HEK293 (cell line): ENCODE measurements at regions not wholly inside any gene's neighbourhood (a gene's known extent, or its start where the extent isn't known, plus 50 kb on each side); places are given as distances from the start of the nearest gene placed in this dataset.
A peak's percentile ranks its signal among the peaks of the same experiment; 100 is the strongest.

Experiments used
- CTCF ChIA-PET: fragments of 350-600 bp; formaldehyde crosslinking; extraction: SDS; loops from one replicate; lab custom pipeline; 2021; ENCODE audit warnings: antibody characterized with exemption; lab: Yijun Ruan, JAX
- POLR2A ChIA-PET: fragments of 300-600 bp; formaldehyde crosslinking; extraction: SDS; loops from one replicate; lab custom pipeline; 2020; ENCODE audit warnings: antibody characterized with exemption, inconsistent platforms; lab: Yijun Ruan, JAX
- H3K27ac ChIP-seq: fragments of 200-500 bp; sonication (Bioruptor generic); 2 replicates; pipeline ENCODE4 v1.5.1; 2014; ENCODE audit warnings: low read depth, low read length, control low read depth, inconsistent platforms; ENCODE audit errors: extremely low read depth
- H3K36me3 ChIP-seq, 2 experiments: fragments of 200-500 bp in 1 of 2; sonication (Bioruptor generic) in 1 of 2; 1 replicate in 1 of 2; 2 replicates in 1 of 2; pipeline ENCODE4 v1.5.1; 2014 to 2017; ENCODE audit warnings: inconsistent platforms in 2 of 2, low read length in 2 of 2; ENCODE audit not compliant: control insufficient read depth in 2 of 2, insufficient read depth in 1 of 2
- H3K4me1 ChIP-seq: fragments of 200-500 bp; sonication (Bioruptor generic); 2 replicates; pipeline ENCODE4 v1.5.1; 2014; ENCODE audit warnings: mild to moderate bottlenecking, low read length, inconsistent platforms; ENCODE audit not compliant: control insufficient read depth, insufficient read depth
- H3K4me3 ChIP-seq: 2 replicates; pipeline ENCODE4 v1.5.1; 2011; ENCODE audit warnings: low read depth, mild to moderate bottlenecking, control low read depth, low read length, moderate library complexity
- H3K9me3 ChIP-seq: fragments of 200-500 bp; sonication (Bioruptor generic); 2 replicates; pipeline ENCODE4 v1.5.1; 2014; ENCODE audit warnings: low read depth, low read length, inconsistent platforms; ENCODE audit not compliant: control insufficient read depth, insufficient read depth
- EGR2 ChIP-seq: fragments of 450-650 bp; formaldehyde crosslinking; IDR thresholded peaks from 2 replicates; pipeline ENCODE4 v1.5.1; 2016; ENCODE audit warnings: low read depth, missing biosample characterization, missing genetic modification characterization
- FEZF1 ChIP-seq: fragments of 450-650 bp; formaldehyde crosslinking; IDR thresholded peaks from 2 replicates; pipeline ENCODE4 v1.5.1; 2016; ENCODE audit warnings: missing biosample characterization, missing genetic modification characterization
- GLI2 ChIP-seq: fragments of 450-650 bp; formaldehyde crosslinking; IDR thresholded peaks from 2 replicates; pipeline ENCODE4; 2017; ENCODE audit warnings: missing biosample characterization, missing genetic modification characterization, low read depth, borderline replicate concordance
- IKZF3 ChIP-seq: fragments of 450-650 bp; IDR thresholded peaks from 2 replicates; pipeline ENCODE4 v1.5.0; 2018; ENCODE audit warnings: missing biosample characterization, mild to moderate bottlenecking, missing genetic modification characterization, moderate library complexity
- KLF10 ChIP-seq: fragments of 450-650 bp; IDR thresholded peaks from 2 replicates; pipeline ENCODE4 v1.5.1; 2018; ENCODE audit warnings: missing biosample characterization, mild to moderate bottlenecking, missing genetic modification characterization
- PRDM1 ChIP-seq: fragments of 450-650 bp; formaldehyde crosslinking; IDR thresholded peaks from 2 replicates; pipeline ENCODE4; 2016; ENCODE audit warnings: missing biosample characterization, missing genetic modification characterization
- TRIM28 ChIP-seq: IDR thresholded peaks from 2 replicates; pipeline ENCODE4 v1.6.1; 2011; ENCODE audit warnings: low read length, control low read depth, borderline replicate concordance
- ZFP3 ChIP-seq: fragments of 450-650 bp; formaldehyde crosslinking; IDR thresholded peaks from 2 replicates; pipeline ENCODE4 v1.5.1; 2016; ENCODE audit warnings: low read depth, missing biosample characterization, missing genetic modification characterization
- ZNF121 ChIP-seq: fragments of 450-650 bp; formaldehyde crosslinking; IDR thresholded peaks from 2 replicates; pipeline ENCODE4 v1.5.1; 2016; ENCODE audit warnings: missing biosample characterization, missing genetic modification characterization
- ZNF146 ChIP-seq: fragments of 450-650 bp; formaldehyde crosslinking; IDR thresholded peaks from 2 replicates; pipeline ENCODE4 v1.5.1; 2016; ENCODE audit warnings: missing biosample characterization, missing genetic modification characterization
- ZNF155 ChIP-seq: fragments of 450-650 bp; formaldehyde crosslinking; IDR thresholded peaks from 2 replicates; pipeline ENCODE4 v1.5.1; 2016; ENCODE audit warnings: missing biosample characterization, missing genetic modification characterization
- ZNF221 ChIP-seq: fragments of 450-650 bp; formaldehyde crosslinking; IDR thresholded peaks from 2 replicates; pipeline ENCODE4 v1.5.1; 2017; ENCODE audit warnings: missing biosample characterization, missing genetic modification characterization, borderline replicate concordance
- ZNF239 ChIP-seq: fragments of 450-650 bp; formaldehyde crosslinking; IDR thresholded peaks from 2 replicates; pipeline ENCODE4 v1.5.1; 2016; ENCODE audit warnings: missing biosample characterization, missing genetic modification characterization
- ZNF248 ChIP-seq: fragments of 450-650 bp; formaldehyde crosslinking; IDR thresholded peaks from 2 replicates; pipeline ENCODE4 v1.5.1; 2017; ENCODE audit warnings: missing biosample characterization, missing genetic modification characterization
- ZNF561 ChIP-seq: fragments of 450-650 bp; IDR thresholded peaks from 2 replicates; pipeline ENCODE4 v1.5.1; 2018; ENCODE audit warnings: missing biosample characterization, missing genetic modification characterization, borderline replicate concordance
- TF ChIP-seq, protein P1 (sequence below): fragments of 450-650 bp; formaldehyde crosslinking; IDR thresholded peaks from 2 replicates; pipeline ENCODE4 v1.5.1; 2016; ENCODE audit warnings: missing biosample characterization, missing genetic modification characterization
- TF ChIP-seq, protein P2 (sequence below): fragments of 450-650 bp; formaldehyde crosslinking; IDR thresholded peaks from 2 replicates; pipeline ENCODE4 v1.5.1; 2016; ENCODE audit warnings: missing biosample characterization, missing genetic modification characterization
- TF ChIP-seq, protein P3 (sequence below): fragments of 450-650 bp; formaldehyde crosslinking; IDR thresholded peaks from 2 replicates; pipeline ENCODE4 v1.5.1; 2016; ENCODE audit warnings: missing biosample characterization, missing genetic modification characterization
- TF ChIP-seq, protein P4 (sequence below): fragments of 450-650 bp; formaldehyde crosslinking; IDR thresholded peaks from 2 replicates; pipeline ENCODE4 v1.5.1; 2016; ENCODE audit warnings: missing biosample characterization, missing genetic modification characterization, borderline replicate concordance

GRCh38 chr17:33381201-33381600, 88.1 kb upstream of the ASIC2 start (continued):
- TF ChIP-seq EGR2 (tag by site-specific recombination) (no peak), KLF10 (no peak), ZFP3 (tag by site-specific recombination) (no peak), FEZF1 (tag by site-specific recombination) (no peak), PRDM1 (no peak)
- TF ChIP-seq, protein P1, sequence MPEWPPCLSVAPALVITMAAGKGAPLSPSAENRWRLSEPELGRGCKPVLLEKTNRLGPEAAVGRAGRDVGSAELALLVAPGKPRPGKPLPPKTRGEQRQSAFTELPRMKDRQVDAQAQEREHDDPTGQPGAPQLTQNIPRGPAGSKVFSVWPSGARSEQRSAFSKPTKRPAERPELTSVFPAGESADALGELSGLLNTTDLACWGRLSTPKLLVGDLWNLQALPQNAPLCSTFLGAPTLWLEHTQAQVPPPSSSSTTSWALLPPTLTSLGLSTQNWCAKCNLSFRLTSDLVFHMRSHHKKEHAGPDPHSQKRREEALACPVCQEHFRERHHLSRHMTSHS (tag by site-specific recombination) = no peak

DNA sequence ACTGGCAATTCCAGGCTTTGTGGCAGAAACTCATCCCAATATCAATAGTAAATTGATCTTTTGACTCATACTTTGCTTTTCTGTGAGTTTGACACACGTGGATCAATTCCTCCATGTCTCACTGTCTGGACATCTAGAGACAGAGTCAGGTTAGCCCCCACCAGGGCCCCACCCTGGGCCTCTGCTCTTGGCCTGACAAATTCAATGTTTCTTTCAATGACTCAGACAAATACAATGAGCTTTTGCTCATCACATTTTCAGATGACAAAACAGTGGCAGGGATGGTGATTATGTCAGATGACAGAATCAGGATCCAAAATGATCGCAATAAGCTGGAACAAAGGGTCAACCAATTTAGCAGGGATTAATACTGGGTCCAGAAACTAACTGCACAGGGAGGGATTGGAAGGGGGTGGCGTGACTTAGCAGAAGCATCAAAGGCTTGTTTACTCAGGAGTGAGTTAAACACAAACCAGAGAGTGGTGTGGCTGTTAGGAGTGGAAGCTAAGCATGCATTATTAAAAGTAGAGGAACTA, 90.5 kb upstream of the ASIC2 start:
- TF ChIP-seq ZNF155 (tag by site-specific recombination) (no peak), ZNF561 (no peak)
- ChIA-PET CTCF (no interaction called here), POLR2A (no interaction called here)
- Histone ChIP-seq H3K4me1 (no peaks in the 10 kb centered on the region), H3K36me3 (no peaks in the 10 kb centered on the region), H3K4me3 (no peak overlapping the region), H3K9me3 (no peaks in the 10 kb centered on the region), H3K27ac (no peak overlapping the region)

GRCh38 chr17:33385133-33385532, 92.0 kb upstream of the ASIC2 start:
- Histone ChIP-seq H3K36me3 (no peaks in the 10 kb centered on the region), H3K4me3 (no peak overlapping the region), H3K4me1 (no peaks in the 10 kb centered on the region), H3K9me3 (no peaks in the 10 kb centered on the region), H3K27ac (no peak overlapping the region)
- ChIA-PET CTCF (interaction anchor here (0.7 to 1.6 kb wide), 2 partner anchors 336 to 976 kb away, joined by 3 to 6 read pairs; no protein-coding TSS in a partner anchor), POLR2A (no interaction called here)
- TF ChIP-seq ZNF221 (tag by site-specific recombination) = no peak
- TF ChIP-seq, protein P2, sequence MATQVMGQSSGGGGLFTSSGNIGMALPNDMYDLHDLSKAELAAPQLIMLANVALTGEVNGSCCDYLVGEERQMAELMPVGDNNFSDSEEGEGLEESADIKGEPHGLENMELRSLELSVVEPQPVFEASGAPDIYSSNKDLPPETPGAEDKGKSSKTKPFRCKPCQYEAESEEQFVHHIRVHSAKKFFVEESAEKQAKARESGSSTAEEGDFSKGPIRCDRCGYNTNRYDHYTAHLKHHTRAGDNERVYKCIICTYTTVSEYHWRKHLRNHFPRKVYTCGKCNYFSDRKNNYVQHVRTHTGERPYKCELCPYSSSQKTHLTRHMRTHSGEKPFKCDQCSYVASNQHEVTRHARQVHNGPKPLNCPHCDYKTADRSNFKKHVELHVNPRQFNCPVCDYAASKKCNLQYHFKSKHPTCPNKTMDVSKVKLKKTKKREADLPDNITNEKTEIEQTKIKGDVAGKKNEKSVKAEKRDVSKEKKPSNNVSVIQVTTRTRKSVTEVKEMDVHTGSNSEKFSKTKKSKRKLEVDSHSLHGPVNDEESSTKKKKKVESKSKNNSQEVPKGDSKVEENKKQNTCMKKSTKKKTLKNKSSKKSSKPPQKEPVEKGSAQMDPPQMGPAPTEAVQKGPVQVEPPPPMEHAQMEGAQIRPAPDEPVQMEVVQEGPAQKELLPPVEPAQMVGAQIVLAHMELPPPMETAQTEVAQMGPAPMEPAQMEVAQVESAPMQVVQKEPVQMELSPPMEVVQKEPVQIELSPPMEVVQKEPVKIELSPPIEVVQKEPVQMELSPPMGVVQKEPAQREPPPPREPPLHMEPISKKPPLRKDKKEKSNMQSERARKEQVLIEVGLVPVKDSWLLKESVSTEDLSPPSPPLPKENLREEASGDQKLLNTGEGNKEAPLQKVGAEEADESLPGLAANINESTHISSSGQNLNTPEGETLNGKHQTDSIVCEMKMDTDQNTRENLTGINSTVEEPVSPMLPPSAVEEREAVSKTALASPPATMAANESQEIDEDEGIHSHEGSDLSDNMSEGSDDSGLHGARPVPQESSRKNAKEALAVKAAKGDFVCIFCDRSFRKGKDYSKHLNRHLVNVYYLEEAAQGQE (tag by site-specific recombination) = peak; percentile 58; the same call in 1 of the 2 replicates

- H3K4me1 ChIP-seq = no peaks in the 10 kb centered on the region
- H3K9me3 ChIP-seq = no peaks in the 10 kb centered on the region
- ChIA-PET CTCF (interaction anchor here (0.7 to 1.6 kb wide), 2 partner anchors 336 to 975 kb away, joined by 3 to 6 read pairs; no protein-coding TSS in a partner anchor), POLR2A (no interaction called here)
- no peak overlapping the region for H3K27ac ChIP-seq
- H3K4me3 ChIP-seq = no peak overlapping the region
- no peaks in the 10 kb centered on the region for H3K36me3 ChIP-seq
- TF ChIP-seq KLF10 (no peak), GLI2 (tag by site-specific recombination) (no peak), TRIM28 (no peak), IKZF3 (no peak), ZNF155 (tag by site-specific recombination) (no peak), ZNF146 (tag by site-specific recombination) (no peak), ZNF561 (no peak), ZNF248 (no peak), ZNF121 (no peak), ZNF221 (tag by site-specific recombination) (no peak), ZNF239 (tag by site-specific recombination) (no peak)
- TF ChIP-seq, protein P3, sequence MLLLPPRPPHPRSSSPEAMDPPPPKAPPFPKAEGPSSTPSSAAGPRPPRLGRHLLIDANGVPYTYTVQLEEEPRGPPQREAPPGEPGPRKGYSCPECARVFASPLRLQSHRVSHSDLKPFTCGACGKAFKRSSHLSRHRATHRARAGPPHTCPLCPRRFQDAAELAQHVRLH = no peak
- TF ChIP-seq, protein P4, sequence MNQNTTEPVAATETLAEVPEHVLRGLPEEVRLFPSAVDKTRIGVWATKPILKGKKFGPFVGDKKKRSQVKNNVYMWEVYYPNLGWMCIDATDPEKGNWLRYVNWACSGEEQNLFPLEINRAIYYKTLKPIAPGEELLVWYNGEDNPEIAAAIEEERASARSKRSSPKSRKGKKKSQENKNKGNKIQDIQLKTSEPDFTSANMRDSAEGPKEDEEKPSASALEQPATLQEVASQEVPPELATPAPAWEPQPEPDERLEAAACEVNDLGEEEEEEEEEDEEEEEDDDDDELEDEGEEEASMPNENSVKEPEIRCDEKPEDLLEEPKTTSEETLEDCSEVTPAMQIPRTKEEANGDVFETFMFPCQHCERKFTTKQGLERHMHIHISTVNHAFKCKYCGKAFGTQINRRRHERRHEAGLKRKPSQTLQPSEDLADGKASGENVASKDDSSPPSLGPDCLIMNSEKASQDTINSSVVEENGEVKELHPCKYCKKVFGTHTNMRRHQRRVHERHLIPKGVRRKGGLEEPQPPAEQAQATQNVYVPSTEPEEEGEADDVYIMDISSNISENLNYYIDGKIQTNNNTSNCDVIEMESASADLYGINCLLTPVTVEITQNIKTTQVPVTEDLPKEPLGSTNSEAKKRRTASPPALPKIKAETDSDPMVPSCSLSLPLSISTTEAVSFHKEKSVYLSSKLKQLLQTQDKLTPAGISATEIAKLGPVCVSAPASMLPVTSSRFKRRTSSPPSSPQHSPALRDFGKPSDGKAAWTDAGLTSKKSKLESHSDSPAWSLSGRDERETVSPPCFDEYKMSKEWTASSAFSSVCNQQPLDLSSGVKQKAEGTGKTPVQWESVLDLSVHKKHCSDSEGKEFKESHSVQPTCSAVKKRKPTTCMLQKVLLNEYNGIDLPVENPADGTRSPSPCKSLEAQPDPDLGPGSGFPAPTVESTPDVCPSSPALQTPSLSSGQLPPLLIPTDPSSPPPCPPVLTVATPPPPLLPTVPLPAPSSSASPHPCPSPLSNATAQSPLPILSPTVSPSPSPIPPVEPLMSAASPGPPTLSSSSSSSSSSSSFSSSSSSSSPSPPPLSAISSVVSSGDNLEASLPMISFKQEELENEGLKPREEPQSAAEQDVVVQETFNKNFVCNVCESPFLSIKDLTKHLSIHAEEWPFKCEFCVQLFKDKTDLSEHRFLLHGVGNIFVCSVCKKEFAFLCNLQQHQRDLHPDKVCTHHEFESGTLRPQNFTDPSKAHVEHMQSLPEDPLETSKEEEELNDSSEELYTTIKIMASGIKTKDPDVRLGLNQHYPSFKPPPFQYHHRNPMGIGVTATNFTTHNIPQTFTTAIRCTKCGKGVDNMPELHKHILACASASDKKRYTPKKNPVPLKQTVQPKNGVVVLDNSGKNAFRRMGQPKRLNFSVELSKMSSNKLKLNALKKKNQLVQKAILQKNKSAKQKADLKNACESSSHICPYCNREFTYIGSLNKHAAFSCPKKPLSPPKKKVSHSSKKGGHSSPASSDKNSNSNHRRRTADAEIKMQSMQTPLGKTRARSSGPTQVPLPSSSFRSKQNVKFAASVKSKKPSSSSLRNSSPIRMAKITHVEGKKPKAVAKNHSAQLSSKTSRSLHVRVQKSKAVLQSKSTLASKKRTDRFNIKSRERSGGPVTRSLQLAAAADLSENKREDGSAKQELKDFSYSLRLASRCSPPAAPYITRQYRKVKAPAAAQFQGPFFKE (tag by site-specific recombination) = no peak
Measured at GRCh38 chr17:33385713-33386112, 92.6 kb upstream of the ASIC2 start.
